ENCODE measurements at regions not wholly inside any gene's neighbourhood (a gene's known extent, or its start where the extent isn't known, plus 50 kb on each side); places are given as distances from the start of the nearest gene placed in this dataset.

DNA sequence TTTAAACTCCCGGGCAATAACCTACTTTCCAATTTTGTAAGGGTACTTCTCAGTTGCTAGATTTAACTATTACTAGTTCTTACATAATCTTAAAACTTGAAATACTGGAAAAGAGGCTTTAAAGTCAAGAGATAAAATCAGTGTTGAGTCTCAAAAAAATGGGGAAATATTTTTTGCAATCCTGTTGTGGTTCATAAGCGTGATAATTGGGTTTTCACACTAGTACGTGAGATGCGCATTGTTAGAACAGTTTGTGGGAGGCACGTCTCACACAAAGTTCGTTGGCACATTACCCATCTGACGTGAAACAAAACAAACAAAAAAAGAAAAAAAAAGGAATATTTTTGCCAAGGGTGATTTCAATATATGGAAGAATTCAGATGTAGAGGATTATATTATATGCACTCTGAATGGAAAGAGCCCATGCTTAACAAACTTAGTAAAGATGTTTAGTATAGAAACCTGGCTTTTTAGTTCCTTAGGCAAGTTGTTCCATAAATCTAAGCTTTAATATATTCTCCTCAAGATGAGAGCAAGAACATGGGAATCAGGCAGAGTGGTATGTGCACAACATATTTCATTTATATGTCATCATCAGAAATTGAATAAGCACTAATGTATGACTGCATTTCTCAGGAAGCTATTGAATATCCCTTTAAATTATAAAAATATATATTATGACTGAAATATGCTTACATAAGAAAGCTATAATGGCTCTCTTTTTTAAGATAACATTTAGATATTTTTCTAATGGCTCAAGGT is 73.9 kb upstream of the TNFSF4 start:
- POLR2A ChIA-PET, result no interaction called here
- H3K4me1 Mint-ChIP-seq, result peaks cover 3% of the 10 kb centered on the region
- no peak for DNase-seq
- no peaks in the 10 kb centered on the region for H3K9me3 Mint-ChIP-seq
- no peak overlapping the region for H3K4me3 Mint-ChIP-seq
- no peak overlapping the region for H3K27ac Mint-ChIP-seq
- no peaks in the 10 kb centered on the region for H3K27me3 Mint-ChIP-seq
- CTCF ChIA-PET, result no interaction called here
- H3K36me3 Mint-ChIP-seq (ENCODE audit: low read depth), result no peaks in the 10 kb centered on the region

DNA sequence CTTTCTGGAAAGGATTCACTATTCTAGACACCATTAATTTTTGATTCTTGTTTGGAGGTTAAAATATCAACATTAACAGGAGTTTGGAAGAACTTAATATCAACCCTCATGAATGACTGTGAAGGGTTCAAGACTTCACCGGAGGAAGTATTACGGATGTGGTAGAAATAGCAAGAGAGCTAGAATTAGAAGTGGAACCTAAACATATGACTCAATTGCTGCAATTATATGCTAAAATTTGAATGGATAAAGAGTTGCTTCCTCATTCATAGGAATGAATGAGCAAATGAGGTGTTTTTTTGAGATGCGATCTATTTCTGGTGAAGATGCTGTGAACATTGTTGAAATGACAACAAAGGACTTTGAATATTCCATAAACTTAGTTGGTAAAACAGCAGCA is 77.9 kb upstream of the TNFSF4 start:
- CTCF ChIA-PET, result no interaction called here

DNA sequence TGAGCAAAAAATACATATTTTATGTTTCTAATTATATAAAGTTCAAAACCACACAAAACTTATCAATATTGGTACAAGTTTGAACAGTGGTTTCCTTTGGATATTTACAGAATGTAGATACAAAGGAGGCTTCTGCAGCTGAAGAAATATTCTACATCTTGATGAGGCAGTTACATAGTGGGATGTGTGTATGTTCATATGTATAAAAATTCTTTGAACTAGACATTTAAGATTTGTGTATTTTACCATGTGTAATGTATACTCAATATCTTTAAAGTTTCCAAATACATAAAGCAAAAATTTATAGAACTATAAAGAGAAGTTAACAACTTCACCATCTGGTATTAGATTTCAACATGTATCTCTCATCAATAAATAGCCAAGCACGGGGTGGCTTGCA is 80.7 kb upstream of the TNFSF4 start:
- no peak overlapping the region for H3K4me3 Mint-ChIP-seq
- no peak overlapping the region for H3K27ac Mint-ChIP-seq
- POLR2A ChIA-PET, result no interaction called here
- peaks cover 4% of the 10 kb centered on the region for H3K27me3 Mint-ChIP-seq
- H3K36me3 Mint-ChIP-seq (ENCODE audit: low read depth), result no peaks in the 10 kb centered on the region
- H3K4me1 Mint-ChIP-seq, result no peaks in the 10 kb centered on the region
- no peak for DNase-seq
- H3K9me3 Mint-ChIP-seq, result peaks cover 2% of the 10 kb centered on the region
- CTCF ChIA-PET, result no interaction called here

More for the DNA sequence above, 77.9 kb upstream of the TNFSF4 start:
- Mint-ChIP-seq H3K4me3 (no peak overlapping the region), H3K27me3 (peaks cover 4% of the 10 kb centered on the region), H3K36me3 (ENCODE audit: low read depth) (no peaks in the 10 kb centered on the region), H3K4me1 (no peaks in the 10 kb centered on the region), H3K27ac (no peak overlapping the region), H3K9me3 (peaks cover 1% of the 10 kb centered on the region)
- no peak for DNase-seq
- POLR2A ChIA-PET, result no interaction called here

DNA sequence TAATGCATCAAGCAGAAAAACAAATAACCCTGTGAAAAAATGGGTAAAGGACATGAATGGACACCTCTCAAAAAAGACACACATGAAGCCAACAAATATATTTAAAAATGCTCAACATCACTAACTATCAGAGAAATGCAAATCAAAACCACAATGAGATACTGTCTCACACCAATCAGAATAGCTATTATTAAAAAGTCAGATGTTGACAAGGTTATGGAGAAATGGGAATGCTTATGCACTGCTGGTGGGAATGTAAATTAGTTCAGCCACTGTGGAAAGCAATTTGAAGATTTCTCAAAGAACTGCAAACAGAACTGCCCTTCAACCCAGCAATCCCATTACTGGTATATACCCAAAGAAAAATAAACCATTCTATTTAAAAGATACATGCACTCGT is 86.6 kb upstream of the TNFSF4 start:
- POLR2A ChIA-PET, result no interaction called here
- peaks cover 2% of the 10 kb centered on the region for H3K9me3 Mint-ChIP-seq
- DNase-seq, result no peak

DNA sequence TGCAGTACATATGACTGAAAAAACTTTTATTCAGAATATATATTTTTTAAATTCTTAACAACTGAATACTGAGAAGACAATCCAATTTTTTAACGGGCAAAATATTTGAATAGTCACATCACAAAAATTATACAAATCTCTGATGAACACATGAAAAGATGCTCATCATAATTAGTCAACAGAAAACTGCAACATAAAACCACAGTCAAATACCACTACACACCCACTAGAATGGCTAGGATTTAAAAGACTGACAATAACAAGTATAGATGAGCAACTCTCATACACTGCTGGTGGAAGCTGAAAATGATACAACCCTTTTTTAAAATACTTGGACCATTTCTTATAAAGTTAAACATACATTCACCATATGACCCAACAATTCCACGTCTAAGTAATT is 87.7 kb upstream of the TNFSF4 start:
- Mint-ChIP-seq H3K36me3 (ENCODE audit: low read depth) (no peaks in the 10 kb centered on the region), H3K27me3 (peaks cover 5% of the 10 kb centered on the region), H3K9me3 (peaks cover 2% of the 10 kb centered on the region), H3K4me3 (no peak overlapping the region), H3K27ac (no peak overlapping the region), H3K4me1 (peaks cover 13% of the 10 kb centered on the region)
- CTCF ChIA-PET, result no interaction called here
- POLR2A ChIA-PET, result no interaction called here
- no peak for DNase-seq

More for the DNA sequence above, 86.6 kb upstream of the TNFSF4 start:
- Mint-ChIP-seq H3K4me3 (no peak overlapping the region), H3K36me3 (ENCODE audit: low read depth) (no peaks in the 10 kb centered on the region), H3K4me1 (peaks cover 13% of the 10 kb centered on the region), H3K27ac (no peak overlapping the region), H3K27me3 (peaks cover 8% of the 10 kb centered on the region)
- CTCF ChIA-PET, result no interaction called here

DNA sequence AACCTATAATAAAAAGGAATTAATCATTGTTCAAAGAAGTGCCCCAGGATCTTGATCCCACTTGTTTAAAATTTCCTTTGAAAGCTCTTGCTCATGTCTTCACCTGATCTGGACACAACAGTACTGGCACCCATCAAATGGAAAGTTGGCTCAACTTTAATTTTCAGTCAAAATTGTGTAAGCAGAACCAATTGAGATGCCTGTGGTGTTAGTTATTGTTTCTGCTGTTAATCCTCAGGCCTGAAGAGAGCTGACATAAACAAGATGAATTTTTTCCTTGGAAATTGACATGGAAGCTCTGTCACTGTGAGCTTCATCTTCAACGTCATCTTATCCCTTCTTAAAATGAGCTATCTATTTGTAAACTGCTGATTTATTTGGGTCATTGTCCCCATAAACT is 88.3 kb upstream of the TNFSF4 start:
- no peak for DNase-seq
- H3K4me1 Mint-ChIP-seq, result peaks cover 13% of the 10 kb centered on the region
- H3K27ac Mint-ChIP-seq, result no peak overlapping the region
- peaks cover 5% of the 10 kb centered on the region for H3K27me3 Mint-ChIP-seq
- H3K4me3 Mint-ChIP-seq, result no peak overlapping the region
- POLR2A ChIA-PET, result no interaction called here
- H3K9me3 Mint-ChIP-seq, result no peaks in the 10 kb centered on the region
- H3K36me3 Mint-ChIP-seq (ENCODE audit: low read depth), result no peaks in the 10 kb centered on the region
- CTCF ChIA-PET, result no interaction called here

DNA sequence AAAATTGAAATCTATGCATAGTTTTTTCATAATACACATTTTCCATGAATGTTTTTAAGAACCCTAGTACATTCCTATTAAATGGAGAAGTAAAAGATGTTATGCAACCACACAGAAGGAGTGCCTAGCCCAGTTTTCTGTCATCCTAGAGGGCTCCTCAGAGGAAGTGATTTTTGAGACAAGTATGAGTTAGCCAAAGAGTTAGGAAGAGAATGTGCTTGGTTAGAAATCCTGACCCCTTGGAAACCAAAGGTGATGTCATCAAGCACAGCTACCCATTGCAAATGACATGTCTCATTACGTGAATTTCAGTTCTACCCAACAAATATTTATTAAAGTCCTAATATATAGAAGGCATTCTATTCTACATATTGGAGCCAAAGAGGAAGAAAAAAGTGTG is 88.9 kb upstream of the TNFSF4 start:
- no peak overlapping the region for H3K4me3 Mint-ChIP-seq
- no peak overlapping the region for H3K27ac Mint-ChIP-seq
- ChIA-PET POLR2A (no interaction called here), CTCF (no interaction called here)
- peaks cover 13% of the 10 kb centered on the region for H3K4me1 Mint-ChIP-seq
- H3K27me3 Mint-ChIP-seq, result peaks cover 5% of the 10 kb centered on the region
- DNase-seq, result no peak
- H3K36me3 Mint-ChIP-seq (ENCODE audit: low read depth), result no peaks in the 10 kb centered on the region
- H3K9me3 Mint-ChIP-seq, result no peaks in the 10 kb centered on the region

DNA sequence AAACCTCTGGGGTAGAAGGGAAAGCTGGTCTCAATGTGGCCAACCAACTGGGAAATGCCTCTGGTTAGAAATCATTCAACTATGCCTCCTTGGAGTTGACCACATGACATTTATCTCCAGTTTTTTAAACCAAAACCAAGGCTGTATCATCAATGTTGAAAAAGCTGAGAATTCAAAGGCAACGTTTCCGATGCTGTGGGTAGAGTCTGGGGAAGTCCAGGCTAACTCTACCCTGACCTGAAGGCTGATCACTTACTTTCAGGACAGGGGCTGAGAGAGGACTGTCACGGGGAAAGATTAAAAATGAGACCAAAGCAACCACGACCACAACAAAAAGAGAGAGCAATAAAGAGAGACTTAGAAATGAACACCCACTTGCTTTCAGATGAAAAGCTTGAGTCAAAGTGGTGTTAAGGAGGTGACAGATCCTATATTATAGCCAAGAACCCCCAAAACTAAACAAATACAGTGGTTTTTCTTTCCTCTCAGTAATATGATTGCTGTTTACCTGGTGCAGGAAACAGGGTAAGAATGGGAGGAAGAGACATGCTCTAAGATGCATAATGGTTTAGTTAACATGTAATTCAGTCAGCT is 90.8 kb upstream of the TNFSF4 start:
- Mint-ChIP-seq H3K27ac (no peak overlapping the region), H3K4me3 (no peak overlapping the region), H3K4me1 (peaks cover 13% of the 10 kb centered on the region), H3K36me3 (ENCODE audit: low read depth) (no peaks in the 10 kb centered on the region), H3K27me3 (peaks cover 7% of the 10 kb centered on the region), H3K9me3 (peaks cover 3% of the 10 kb centered on the region)
- no peak for DNase-seq
- POLR2A ChIA-PET, result no interaction called here
- CTCF ChIA-PET, result interaction anchor here (0.5 kb wide), 1 partner anchor 1446 kb away, joined by 7 read pairs; no protein-coding TSS in a partner anchor

DNA sequence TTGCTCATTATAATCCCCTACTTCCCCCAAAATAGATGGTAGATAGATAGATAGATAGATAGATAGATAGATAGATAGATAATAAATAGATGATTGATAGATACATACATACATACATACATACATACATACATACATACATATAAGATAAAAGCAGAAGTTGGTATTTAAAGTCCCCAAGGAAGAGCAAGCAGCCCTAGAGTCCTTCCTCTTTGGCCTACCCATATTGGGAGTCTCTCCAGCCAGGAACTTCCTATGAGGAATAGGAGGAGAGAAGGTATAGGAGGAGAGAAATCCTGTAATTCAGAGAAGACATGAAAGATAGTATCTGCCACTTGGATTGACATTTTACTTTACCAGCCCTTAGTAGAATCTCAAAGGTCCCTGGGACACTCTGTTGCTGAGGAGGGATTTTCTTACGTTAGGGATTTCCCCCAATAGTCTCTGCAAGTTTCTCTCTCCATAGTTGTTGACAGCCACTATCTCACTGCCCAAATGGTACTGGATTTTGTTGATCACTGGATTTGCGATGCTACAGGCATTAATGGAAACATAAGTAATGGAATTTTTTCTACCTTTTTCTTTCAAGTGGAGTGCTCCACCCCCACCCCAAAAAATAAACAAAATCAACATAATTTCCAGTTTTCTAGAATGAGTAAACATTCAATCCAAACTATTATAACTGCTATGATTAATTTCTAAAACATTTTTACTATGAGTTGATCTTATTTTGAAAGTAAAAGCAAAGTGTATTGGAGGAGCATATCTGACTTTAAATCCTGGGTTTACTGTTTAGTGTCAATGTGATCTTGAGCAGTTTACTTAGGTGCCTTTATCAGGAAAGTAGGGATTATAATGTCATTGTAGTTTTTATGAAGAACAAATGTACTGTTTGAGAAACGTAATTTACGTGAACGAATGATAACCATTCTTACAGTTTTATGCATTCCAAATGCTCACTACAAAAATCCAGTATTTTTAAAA is 93.2 kb upstream of the TNFSF4 start:
- no peak for DNase-seq
- Mint-ChIP-seq H3K9me3 (peaks cover 3% of the 10 kb centered on the region), H3K4me3 (no peak overlapping the region), H3K36me3 (ENCODE audit: low read depth) (no peaks in the 10 kb centered on the region), H3K27ac (no peak overlapping the region), H3K27me3 (peaks cover 3% of the 10 kb centered on the region), H3K4me1 (peaks cover 13% of the 10 kb centered on the region)
- CTCF ChIA-PET, result no interaction called here
- POLR2A ChIA-PET, result no interaction called here

DNA sequence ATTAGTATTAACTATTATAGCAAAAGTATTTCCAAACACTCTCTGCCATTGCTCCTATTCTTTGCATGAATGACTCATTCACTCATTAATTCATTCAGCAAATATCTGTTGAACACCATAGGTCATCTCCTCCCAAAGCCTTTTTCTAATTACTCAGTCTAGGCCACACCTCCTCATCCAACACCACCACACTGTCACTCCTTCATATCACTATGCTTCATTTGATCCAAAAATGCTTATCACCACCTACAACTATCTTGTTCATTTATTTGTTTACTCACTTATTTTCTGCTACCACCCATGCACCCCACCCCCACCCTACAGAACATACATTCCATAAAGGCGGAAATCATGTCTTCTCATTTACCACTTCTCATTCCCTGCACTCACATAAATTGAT is 94.4 kb upstream of the TNFSF4 start:
- H3K36me3 Mint-ChIP-seq (ENCODE audit: low read depth), result no peaks in the 10 kb centered on the region
- no peak overlapping the region for H3K4me3 Mint-ChIP-seq
- H3K4me1 Mint-ChIP-seq, result peaks cover 13% of the 10 kb centered on the region
- ChIA-PET CTCF (no interaction called here), POLR2A (no interaction called here)
- no peak for DNase-seq
- H3K27me3 Mint-ChIP-seq, result peaks cover 3% of the 10 kb centered on the region
- peaks cover 3% of the 10 kb centered on the region for H3K9me3 Mint-ChIP-seq
- H3K27ac Mint-ChIP-seq, result no peak overlapping the region

DNA sequence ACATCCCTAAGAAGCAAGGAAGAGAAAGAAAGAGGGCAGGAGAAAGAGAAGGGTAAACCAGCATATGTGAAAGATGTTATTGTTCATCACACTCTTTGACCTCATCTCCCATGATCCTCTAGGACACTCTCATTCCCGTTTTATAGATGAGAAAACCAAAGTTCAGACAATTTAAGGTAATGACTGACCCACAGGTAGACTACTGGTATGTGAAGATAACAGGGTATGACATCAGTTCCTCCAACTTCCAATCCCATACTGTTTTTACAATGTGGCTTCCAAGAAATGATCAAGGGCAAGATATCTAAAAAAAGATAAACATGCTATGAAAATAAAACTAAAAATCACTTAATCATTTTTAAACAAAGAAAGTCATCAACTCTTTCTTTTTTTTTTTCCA is 95.2 kb upstream of the TNFSF4 start:
- H3K4me3 Mint-ChIP-seq, result no peak overlapping the region
- H3K36me3 Mint-ChIP-seq (ENCODE audit: low read depth), result no peaks in the 10 kb centered on the region
- no peak overlapping the region for H3K27ac Mint-ChIP-seq
- peaks cover 3% of the 10 kb centered on the region for H3K27me3 Mint-ChIP-seq
- peaks cover 11% of the 10 kb centered on the region for H3K4me1 Mint-ChIP-seq
- DNase-seq, result no peak
- peaks cover 3% of the 10 kb centered on the region for H3K9me3 Mint-ChIP-seq
- ChIA-PET POLR2A (no interaction called here), CTCF (no interaction called here)

DNA sequence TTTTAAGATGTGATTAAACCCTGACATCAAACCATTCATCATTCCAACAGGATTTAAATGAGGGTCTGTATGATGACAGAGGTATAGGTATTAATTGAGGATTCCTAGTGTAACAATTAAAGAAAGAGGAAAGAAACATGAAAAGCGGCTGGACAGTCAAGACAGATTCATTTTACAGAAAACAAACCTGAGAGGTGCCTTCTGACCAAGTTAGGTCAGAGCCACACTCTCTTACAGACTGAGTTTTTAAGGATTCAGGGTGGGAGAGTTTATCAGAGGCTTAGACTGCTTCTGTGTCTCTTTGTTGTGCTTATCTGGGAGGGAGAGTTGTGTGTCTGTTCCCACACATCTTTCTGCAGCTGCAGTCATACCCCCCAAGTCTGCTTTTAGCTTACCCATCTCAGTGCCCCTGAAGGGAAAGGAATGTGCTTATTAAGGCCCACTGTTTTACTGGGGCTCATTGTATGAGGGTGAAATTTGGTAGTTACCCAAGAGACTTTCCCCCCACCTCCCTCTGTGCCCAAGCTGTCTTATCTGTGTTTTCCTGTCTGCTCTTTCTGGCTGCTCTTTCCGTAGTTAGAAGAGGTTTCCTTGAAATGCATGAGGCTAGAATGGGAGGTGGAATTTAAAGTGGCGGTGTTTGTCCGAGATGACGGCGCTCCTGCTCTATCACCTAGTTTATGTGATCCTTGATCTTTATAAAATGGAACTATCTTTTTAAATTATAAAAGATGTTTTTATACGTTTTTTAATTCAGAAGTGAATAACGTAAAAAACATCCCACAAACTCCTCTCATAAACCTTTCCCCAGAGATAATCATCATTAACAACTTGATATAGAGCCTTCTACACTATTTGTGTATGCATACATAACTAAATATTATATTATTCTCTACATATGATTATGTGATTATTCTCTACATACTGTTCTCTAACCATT is 96.0 kb upstream of the TNFSF4 start:
- DNase-seq, result no peak
- H3K9me3 Mint-ChIP-seq, result peaks cover 3% of the 10 kb centered on the region
- no peak overlapping the region for H3K27ac Mint-ChIP-seq
- ChIA-PET CTCF (no interaction called here), POLR2A (no interaction called here)
- H3K4me3 Mint-ChIP-seq, result no peak overlapping the region
- H3K4me1 Mint-ChIP-seq, result peaks cover 4% of the 10 kb centered on the region
- no peaks in the 10 kb centered on the region for H3K36me3 Mint-ChIP-seq (ENCODE audit: low read depth)
- peaks cover 3% of the 10 kb centered on the region for H3K27me3 Mint-ChIP-seq

DNA sequence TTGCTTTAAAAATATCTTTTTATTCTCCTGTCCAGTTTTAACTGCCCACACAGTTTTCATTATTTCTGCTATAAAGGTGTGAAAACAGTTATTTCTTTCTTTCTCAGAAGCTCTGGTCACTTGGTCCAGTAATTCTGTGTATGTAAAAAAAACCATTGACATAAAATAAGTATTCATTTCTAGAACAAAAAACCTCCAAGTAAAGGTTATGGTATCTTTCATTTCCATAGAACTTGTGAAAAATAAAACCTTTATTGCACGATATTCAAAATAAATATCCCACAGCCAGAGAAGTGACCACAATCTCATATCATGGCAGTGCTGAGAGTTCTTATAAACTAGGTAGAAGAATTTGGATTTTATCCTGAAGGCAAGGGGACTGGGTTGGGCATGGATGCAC is 96.9 kb upstream of the TNFSF4 start:
- DNase-seq, result no peak
- no peak overlapping the region for H3K27ac Mint-ChIP-seq
- POLR2A ChIA-PET, result no interaction called here
- no peaks in the 10 kb centered on the region for H3K36me3 Mint-ChIP-seq (ENCODE audit: low read depth)
- peaks cover 3% of the 10 kb centered on the region for H3K9me3 Mint-ChIP-seq
- H3K27me3 Mint-ChIP-seq, result peaks cover 3% of the 10 kb centered on the region
- no peak overlapping the region for H3K4me3 Mint-ChIP-seq
- no peaks in the 10 kb centered on the region for H3K4me1 Mint-ChIP-seq
- CTCF ChIA-PET, result no interaction called here
